ENCODE measurements at regions not wholly inside any gene's neighbourhood (a gene's known extent, or its start where the extent isn't known, plus 50 kb on each side); places are given as distances from the start of the nearest gene placed in this dataset.
"Not testable (repeated sequence)": the region's sequence is repeated elsewhere in the genome, so short reads cannot be mapped to it uniquely, and the experiment has no call there.

DNA sequence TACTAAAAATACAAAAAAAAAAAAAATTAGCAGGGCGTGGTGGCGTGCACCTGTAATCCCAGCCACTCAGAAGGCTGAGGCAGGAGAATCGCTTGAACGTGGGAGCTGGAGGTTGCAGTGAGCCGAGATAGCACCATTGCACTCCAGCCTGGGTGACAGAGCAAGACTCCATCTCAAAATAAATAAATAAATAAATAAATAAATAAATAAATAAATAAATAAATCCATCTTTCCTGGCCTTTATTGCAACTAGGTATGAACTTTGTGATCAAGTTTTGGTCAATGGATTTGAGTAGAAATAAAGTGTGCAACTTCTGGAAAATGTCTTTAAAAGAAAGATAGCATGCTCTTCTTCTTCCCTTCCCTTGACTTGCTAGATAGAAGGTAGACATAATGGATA is 69.6 kb upstream of the LRFN2 start:
- H3K27ac ChIP-seq (ENCODE audit: low read depth, low read length); H3K36me3 ChIP-seq (ENCODE audit: control insufficient read depth in 1 of 2, insufficient read depth in 2 of 2, low read length in 2 of 2); H3K9ac ChIP-seq (ENCODE audit: low read length); H3K9me3 ChIP-seq (ENCODE audit: control insufficient read depth in 1 of 2, insufficient read depth in 1 of 2, low read depth in 1 of 2, low read length in 2 of 2); CTCF ChIA-PET; H3K4me3 ChIP-seq (replicated peaks in 1 of 2; ENCODE audit: low read depth in 1 of 2, low read length in 2 of 2); BruUV-seq (replicated peaks); H3K9me2 ChIP-seq (ENCODE audit: insufficient read depth); H4K20me1 ChIP-seq (ENCODE audit: insufficient read depth); H2AFZ ChIP-seq (ENCODE audit: low read depth, low read length, poor library complexity, severe bottlenecking); DNase-seq (ENCODE audit: low read depth, low spot score); H3K4me2 ChIP-seq (ENCODE audit: low read length); POLR2A ChIA-PET; ATAC-seq; RAD21 ChIA-PET (ENCODE audit: low non-redundant PET in 1 of 2, low total read pairs in 2 of 2, uncharacterized antibody in 2 of 2, unreplicated experiment in 2 of 2); H3K4me1 ChIP-seq (ENCODE audit: control insufficient read depth in 1 of 2, insufficient read depth in 2 of 2, low read length in 2 of 2); H3K79me2 ChIP-seq (ENCODE audit: insufficient read depth, low read length); intact Hi-C loops (cut with micrococcal nuclease): not testable (repeated sequence)
- H3K27me3 ChIP-seq (ENCODE audit: insufficient read depth, low read length): peaks cover 52% of the 10 kb centered on the region

DNA sequence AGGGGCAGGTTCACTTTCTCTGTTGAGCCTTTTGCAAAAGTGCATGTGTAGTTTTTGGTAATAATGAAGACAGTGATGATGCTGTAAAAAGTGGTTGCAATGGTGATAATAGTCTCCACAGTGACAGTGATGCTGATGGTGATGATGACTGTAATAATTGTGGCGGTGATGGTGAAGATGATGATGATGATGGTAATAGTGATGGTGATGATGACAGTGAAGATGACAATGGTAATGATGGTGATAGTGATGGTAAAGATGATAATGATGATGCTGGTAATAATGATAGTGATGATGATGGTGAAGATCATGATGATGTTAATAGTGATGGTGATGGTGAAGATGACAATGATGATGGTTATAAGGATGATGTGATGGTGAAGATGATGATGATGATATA is 67.7 kb upstream of the LRFN2 start:
- H4K20me1 ChIP-seq (ENCODE audit: insufficient read depth): no peaks in the 10 kb centered on the region
- no peak overlapping the region for H3K27ac ChIP-seq (ENCODE audit: low read depth, low read length)
- no peaks in the 10 kb centered on the region for H3K36me3 ChIP-seq (ENCODE audit: control insufficient read depth in 1 of 2, insufficient read depth in 2 of 2, low read length in 2 of 2)
- no peaks in the 10 kb centered on the region for H3K9me3 ChIP-seq (ENCODE audit: control insufficient read depth in 1 of 2, insufficient read depth in 1 of 2, low read depth in 1 of 2, low read length in 2 of 2)
- no peak overlapping the region for H3K4me3 ChIP-seq (replicated peaks in 1 of 2; ENCODE audit: low read depth in 1 of 2, low read length in 2 of 2)
- no peak for ATAC-seq
- ChIA-PET RAD21 (ENCODE audit: low non-redundant PET in 1 of 2, low total read pairs in 2 of 2, uncharacterized antibody in 2 of 2, unreplicated experiment in 2 of 2) (no interaction called here), CTCF (no interaction called here), POLR2A (no interaction called here)
- H2AFZ ChIP-seq (ENCODE audit: low read depth, low read length, poor library complexity, severe bottlenecking): no peak overlapping the region
- peaks cover 57% of the 10 kb centered on the region for H3K27me3 ChIP-seq (ENCODE audit: insufficient read depth, low read length)
- intact Hi-C loops (cut with micrococcal nuclease): loop anchor here (1.0 kb wide), 1 partner anchor 24 kb away; no protein-coding TSS in a partner anchor
- no peaks in the 10 kb centered on the region for H3K79me2 ChIP-seq (ENCODE audit: insufficient read depth, low read length)
- no peak for DNase-seq (ENCODE audit: low read depth, low spot score)
- BruUV-seq (replicated peaks): no TSS peak
- H3K9me2 ChIP-seq (ENCODE audit: insufficient read depth): no peaks in the 10 kb centered on the region
- no peak overlapping the region for H3K9ac ChIP-seq (ENCODE audit: low read length)
- no peaks in the 10 kb centered on the region for H3K4me1 ChIP-seq (ENCODE audit: control insufficient read depth in 1 of 2, insufficient read depth in 2 of 2, low read length in 2 of 2)
- TF ChIP-seq YY1 (IDR thresholded peaks at IDR 0.05; ENCODE audit: extremely low read depth, insufficient replicate concordance, low read depth, low read length) (no peak), EZH2phosphoT487 (IDR thresholded peaks at IDR 0.05; ENCODE audit: borderline replicate concordance) (no peak), CEBPB (IDR thresholded peaks at IDR 0.05; ENCODE audit: low read depth) (no peak), ELF1 (IDR thresholded peaks at IDR 0.05; ENCODE audit: borderline replicate concordance, low read depth) (no peak), SIN3A (IDR thresholded peaks at IDR 0.05; ENCODE audit: low read depth) (no peak), POLR2A (IDR thresholded peaks at IDR 0.05; ENCODE audit: borderline replicate concordance, extremely low read depth, insufficient read depth, insufficient read length) (no peak), SRF (IDR thresholded peaks at IDR 0.05; ENCODE audit: low read depth) (no peak), SP1 (IDR thresholded peaks at IDR 0.05; ENCODE audit: low read depth) (no peak), POLR2AphosphoS5 (IDR thresholded peaks at IDR 0.05; ENCODE audit: low read depth, low read length) (no peak), JUND (IDR thresholded peaks at IDR 0.05) (no peak)
- TF ChIP-seq, protein P1, sequence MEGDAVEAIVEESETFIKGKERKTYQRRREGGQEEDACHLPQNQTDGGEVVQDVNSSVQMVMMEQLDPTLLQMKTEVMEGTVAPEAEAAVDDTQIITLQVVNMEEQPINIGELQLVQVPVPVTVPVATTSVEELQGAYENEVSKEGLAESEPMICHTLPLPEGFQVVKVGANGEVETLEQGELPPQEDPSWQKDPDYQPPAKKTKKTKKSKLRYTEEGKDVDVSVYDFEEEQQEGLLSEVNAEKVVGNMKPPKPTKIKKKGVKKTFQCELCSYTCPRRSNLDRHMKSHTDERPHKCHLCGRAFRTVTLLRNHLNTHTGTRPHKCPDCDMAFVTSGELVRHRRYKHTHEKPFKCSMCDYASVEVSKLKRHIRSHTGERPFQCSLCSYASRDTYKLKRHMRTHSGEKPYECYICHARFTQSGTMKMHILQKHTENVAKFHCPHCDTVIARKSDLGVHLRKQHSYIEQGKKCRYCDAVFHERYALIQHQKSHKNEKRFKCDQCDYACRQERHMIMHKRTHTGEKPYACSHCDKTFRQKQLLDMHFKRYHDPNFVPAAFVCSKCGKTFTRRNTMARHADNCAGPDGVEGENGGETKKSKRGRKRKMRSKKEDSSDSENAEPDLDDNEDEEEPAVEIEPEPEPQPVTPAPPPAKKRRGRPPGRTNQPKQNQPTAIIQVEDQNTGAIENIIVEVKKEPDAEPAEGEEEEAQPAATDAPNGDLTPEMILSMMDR (IDR thresholded peaks at IDR 0.05 in 2 of 3, conservative IDR thresholded peaks at IDR 0.05 in 1 of 3; ENCODE audit: borderline replicate concordance in 1 of 3, insufficient read depth in 1 of 3, low read depth in 2 of 3, low read length in 2 of 3): no peak
- TF ChIP-seq, protein P2, sequence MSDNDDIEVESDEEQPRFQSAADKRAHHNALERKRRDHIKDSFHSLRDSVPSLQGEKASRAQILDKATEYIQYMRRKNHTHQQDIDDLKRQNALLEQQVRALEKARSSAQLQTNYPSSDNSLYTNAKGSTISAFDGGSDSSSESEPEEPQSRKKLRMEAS (IDR thresholded peaks at IDR 0.05): no peak
- TF ChIP-seq, protein P3, sequence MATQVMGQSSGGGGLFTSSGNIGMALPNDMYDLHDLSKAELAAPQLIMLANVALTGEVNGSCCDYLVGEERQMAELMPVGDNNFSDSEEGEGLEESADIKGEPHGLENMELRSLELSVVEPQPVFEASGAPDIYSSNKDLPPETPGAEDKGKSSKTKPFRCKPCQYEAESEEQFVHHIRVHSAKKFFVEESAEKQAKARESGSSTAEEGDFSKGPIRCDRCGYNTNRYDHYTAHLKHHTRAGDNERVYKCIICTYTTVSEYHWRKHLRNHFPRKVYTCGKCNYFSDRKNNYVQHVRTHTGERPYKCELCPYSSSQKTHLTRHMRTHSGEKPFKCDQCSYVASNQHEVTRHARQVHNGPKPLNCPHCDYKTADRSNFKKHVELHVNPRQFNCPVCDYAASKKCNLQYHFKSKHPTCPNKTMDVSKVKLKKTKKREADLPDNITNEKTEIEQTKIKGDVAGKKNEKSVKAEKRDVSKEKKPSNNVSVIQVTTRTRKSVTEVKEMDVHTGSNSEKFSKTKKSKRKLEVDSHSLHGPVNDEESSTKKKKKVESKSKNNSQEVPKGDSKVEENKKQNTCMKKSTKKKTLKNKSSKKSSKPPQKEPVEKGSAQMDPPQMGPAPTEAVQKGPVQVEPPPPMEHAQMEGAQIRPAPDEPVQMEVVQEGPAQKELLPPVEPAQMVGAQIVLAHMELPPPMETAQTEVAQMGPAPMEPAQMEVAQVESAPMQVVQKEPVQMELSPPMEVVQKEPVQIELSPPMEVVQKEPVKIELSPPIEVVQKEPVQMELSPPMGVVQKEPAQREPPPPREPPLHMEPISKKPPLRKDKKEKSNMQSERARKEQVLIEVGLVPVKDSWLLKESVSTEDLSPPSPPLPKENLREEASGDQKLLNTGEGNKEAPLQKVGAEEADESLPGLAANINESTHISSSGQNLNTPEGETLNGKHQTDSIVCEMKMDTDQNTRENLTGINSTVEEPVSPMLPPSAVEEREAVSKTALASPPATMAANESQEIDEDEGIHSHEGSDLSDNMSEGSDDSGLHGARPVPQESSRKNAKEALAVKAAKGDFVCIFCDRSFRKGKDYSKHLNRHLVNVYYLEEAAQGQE (IDR thresholded peaks at IDR 0.05; ENCODE audit: low read depth): no peak
- TF ChIP-seq, protein P4, sequence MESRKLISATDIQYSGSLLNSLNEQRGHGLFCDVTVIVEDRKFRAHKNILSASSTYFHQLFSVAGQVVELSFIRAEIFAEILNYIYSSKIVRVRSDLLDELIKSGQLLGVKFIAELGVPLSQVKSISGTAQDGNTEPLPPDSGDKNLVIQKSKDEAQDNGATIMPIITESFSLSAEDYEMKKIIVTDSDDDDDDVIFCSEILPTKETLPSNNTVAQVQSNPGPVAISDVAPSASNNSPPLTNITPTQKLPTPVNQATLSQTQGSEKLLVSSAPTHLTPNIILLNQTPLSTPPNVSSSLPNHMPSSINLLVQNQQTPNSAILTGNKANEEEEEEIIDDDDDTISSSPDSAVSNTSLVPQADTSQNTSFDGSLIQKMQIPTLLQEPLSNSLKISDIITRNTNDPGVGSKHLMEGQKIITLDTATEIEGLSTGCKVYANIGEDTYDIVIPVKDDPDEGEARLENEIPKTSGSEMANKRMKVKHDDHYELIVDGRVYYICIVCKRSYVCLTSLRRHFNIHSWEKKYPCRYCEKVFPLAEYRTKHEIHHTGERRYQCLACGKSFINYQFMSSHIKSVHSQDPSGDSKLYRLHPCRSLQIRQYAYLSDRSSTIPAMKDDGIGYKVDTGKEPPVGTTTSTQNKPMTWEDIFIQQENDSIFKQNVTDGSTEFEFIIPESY (IDR thresholded peaks at IDR 0.05; ENCODE audit: extremely low read depth, insufficient replicate concordance, low read length): no peak
- no peak overlapping the region for H3K4me2 ChIP-seq (ENCODE audit: low read length)

All from HCT116 (cell line).